ENCODE measurements at regions not wholly inside any gene's neighbourhood (a gene's known extent, or its start where the extent isn't known, plus 50 kb on each side); places are given as distances from the start of the nearest gene placed in this dataset.
"Not testable (repeated sequence)": the region's sequence is repeated elsewhere in the genome, so short reads cannot be mapped to it uniquely, and the experiment has no call there.

DNA sequence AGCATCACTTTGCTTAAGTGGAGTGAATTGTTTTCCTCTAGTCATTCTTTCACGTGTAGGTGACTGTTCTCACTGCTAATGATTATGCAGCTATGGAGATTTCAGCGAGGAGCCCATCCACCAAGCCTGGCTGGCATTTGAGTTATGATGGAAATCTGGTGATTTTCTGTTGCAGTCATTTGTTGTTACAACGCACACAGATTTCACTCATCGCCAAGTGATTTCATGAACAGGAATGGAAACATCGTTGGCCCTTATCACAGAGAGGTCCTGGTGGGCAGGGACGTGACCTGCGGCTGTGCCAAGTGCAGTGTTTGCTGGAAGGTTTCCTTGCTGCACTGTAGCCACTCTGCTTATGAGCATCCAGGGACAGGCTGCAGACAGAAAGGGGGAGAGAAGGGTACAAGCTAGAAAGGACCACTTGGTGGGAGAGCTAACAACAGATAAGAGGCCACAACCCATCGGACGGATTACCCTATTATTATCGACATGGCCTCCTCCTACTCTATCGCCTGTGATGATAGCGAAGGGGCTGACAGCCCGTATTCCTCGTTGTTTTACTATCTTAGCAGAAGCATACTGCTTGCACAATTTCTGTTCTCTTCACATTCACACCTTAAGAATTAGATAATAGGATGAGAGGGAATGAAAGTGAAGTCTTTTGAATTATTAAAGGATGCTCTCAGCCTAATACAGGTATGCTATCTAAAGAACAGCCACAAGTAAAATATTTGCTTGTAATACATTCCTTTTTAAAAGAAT is 99.0 kb upstream of the PITRM1 start:
- DNase-seq (ENCODE audit: low read depth) = no peak

DNA sequence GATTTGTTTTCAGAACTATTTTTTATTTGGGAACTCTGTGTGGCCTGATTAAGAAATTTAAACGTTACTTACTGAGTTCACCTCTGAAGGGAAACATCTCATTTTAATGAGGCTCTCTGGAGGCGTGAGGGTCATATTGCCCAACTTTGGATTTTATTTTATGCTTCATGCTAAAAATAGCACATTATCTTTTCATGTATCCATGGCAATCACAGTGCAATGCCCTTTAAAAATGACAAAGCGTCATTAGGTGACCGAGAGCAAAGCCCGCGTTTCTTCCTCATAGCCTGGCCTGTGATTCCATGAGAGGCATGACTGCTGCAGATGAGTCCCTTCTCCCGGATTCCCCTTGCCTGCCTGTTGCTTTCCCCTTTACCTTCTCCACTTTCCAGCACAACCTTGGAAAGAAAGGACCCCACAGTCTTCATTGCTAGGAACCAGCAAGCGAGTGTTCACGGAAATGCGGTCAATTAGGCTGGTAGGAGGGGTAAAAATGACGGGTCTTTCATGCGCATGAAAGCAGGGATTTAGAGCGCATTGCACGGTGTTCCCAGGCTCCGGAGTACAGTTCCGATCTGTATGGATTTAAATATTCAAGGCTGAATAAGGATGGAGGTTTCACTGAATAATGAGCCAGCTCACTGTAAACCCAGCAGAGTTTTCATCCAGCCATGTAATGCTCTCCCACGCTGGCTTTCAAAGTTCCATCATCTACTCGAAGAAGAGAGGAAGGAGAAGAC is 98.2 kb upstream of the PITRM1 start:
- DNase-seq (ENCODE audit: low read depth) = no peak

- no peak for DNase-seq (ENCODE audit: low read depth)
These were observed 95.4 kb upstream of the PITRM1 start for GRCh38 chr10:3268025-3268424.

- DNase-seq (ENCODE audit: low read depth) = peak; percentile 44
These were observed 92.5 kb upstream of the PITRM1 start for GRCh38 chr10:3265088-3265487.

DNA sequence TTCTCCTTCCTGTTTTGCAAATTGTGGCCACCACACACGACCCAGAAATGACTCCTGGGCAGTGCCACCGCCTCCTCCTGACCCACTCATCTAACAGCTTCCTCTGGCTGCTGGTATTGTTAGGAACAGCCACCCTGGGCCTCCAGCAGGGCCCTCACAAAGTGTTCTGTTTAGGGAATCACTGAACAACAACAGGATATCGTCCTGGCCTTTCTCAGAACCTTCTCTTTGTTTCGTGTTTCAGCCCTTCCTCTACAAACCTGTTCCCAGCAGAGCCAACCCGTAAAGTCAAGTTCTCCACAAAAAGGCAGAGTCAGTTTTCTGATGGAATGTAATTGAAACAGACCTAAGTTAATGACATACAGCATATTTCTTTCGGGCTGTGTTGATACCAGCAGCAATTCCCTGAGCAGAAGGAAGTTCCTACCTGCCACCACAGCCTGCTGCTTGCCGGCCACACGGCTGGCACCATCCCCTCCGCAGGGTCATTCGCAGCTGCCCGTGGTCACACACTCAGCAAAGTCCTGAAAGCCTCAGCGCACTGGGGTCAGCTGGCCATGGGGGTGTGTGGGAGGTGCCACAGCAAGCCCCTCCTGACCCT is 91.7 kb upstream of the PITRM1 start:
- no peak for DNase-seq (ENCODE audit: low read depth)

- DNase-seq (ENCODE audit: low read depth) = no peak
These were observed 91.2 kb upstream of the PITRM1 start for GRCh38 chr10:3263747-3264146.

GRCh38 chr10:3263082-3263481 is 90.5 kb upstream of the PITRM1 start:
- DNase-seq (ENCODE audit: low read depth) = no peak

DNA sequence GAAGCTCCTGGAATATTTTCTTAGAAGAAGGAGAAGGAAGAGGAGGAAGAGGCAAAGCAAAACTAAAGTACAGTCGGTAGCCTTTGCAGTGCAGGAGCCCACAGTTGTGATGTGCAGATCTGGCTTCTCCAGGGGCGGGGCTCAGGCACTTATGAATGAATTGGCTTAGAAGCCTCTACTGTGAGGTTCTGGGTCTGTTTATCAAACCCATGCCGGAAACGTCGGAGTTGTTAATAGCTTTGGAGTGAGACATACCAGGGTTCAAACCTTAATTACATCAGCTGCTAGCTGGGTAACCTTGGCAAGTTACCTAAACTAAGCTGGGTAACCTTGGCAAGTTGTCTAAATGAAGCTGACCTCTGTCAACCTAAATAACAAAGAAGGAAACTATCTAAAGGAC is 89.3 kb upstream of the PITRM1 start:
- peak; percentile 9 for DNase-seq (ENCODE audit: low read depth)

DNA sequence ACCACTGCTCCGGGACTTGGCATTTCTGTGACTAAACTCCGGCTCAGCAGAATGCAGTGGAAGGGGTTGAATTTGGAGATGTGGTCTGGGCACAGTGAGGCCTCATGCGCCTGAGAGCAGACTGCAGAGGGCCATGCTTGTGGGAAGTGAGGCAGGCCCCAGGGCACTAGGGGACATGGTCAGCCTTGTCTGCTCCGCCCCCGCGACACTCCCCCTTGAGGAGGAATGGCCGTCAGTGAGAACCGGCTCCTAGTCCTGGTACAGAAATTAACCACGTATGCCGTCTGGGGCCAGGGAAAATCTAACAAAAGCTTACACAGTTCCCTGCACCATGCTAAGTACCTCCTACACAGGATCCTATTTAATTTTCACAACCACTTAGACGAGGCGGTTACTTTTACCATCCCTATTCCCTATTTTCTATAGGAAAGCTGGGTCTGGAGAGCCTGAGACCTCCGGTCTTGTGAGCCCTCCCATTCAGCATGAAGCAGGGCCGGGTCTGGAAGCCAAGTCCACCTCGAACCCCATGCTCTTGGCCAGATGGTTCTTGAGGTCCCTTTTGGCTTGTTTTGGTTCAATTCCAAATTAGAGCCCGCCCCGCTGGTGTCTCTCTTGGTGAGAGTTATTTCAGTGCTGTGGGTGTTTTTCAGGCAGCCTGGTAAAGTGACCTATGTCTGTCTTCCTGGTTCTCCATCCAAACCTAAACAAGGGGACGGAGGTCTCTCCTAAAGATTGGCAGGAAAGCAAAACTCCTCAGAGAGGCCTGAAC is 87.7 kb upstream of the PITRM1 start:
- DNase-seq (ENCODE audit: low read depth) = no peak

DNA sequence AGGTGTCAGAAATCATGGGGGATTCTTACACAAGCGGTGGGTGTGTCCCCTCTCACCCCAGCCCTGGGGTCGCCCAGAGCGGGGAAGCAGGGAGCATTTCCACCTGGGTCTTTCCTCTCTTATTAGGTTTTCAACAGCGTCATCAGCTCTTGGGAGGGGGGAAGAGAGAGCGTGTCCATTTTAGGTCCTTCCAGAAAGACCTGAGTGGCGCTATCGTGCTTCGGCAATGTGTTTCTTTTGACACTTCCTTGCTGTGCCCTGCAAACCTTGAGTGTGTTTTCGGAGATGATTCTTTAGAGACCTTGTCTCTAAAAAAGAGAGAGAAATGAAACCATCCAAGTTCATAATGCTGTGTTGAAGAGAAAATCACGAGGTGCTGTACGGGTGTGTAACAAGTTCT is 86.9 kb upstream of the PITRM1 start:
- DNase-seq (ENCODE audit: low read depth) = no peak

GRCh38 chr10:3258394-3258793 is 85.8 kb upstream of the PITRM1 start:
- no peak for DNase-seq (ENCODE audit: low read depth)

DNA sequence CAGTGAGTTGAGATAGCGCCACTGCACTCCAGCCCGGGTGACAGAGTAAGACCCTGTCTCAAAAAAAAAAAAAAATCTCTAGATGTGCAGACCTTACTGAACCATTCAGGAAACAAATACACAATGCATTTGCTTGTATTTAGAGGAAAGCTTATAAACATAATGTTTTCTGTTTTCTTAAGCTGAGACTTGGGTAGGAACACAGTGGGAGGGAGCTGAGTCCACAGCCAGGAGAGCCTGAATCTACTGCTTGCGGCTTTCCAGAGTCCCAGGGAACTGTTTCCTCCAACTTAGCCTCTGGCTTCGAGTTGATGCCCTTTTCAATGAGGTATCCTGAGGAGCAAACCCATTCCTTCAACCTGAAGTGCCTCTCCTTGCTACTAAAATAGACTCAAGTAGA is 83.0 kb upstream of the PITRM1 start:
- no peak for DNase-seq (ENCODE audit: low read depth)

DNA sequence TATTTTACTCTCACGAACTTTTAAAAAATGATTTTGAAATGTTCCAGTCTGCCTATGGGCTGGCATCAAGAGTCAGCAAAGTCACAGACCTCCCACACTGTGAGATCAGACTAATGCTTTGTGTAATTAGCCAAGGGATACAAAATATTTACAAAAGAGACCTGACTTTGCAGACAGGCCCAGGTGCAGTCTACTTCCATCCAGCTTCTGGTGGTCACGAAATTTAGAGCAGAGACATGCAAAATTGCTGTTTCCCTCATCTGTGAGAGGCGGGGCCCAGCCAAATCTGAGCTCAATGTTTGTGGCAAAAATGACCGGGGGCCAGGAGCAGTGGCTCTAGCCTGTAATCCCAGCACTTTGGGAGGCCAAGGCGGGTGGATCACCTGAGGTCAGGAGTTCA is 82.5 kb upstream of the PITRM1 start:
- DNase-seq (ENCODE audit: low read depth) = no peak

- not testable (repeated sequence) for DNase-seq (ENCODE audit: low read depth)
These were observed 81.4 kb upstream of the PITRM1 start for GRCh38 chr10:3253974-3254373.

DNA sequence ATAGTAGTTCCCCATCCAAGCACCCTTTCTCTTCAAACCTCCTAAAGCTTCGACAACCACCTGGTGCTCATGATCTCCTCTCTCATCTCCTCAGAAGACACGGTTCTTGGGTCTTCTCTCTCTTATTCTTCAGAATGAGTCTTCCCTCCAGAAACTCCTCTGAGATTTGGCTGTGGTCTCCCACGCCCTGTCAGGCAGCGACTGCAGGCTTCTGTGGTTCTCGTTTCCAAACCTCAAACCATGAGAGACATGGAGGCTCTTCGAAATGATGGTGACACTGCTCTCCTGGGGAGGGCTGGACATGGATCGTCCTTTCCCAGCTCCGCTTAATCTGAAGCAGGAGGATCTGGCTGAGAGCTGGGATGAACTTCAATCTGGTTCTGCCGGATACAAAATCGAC is 78.6 kb upstream of the PITRM1 start:
- DNase-seq (ENCODE audit: low read depth) = no peak

DNA sequence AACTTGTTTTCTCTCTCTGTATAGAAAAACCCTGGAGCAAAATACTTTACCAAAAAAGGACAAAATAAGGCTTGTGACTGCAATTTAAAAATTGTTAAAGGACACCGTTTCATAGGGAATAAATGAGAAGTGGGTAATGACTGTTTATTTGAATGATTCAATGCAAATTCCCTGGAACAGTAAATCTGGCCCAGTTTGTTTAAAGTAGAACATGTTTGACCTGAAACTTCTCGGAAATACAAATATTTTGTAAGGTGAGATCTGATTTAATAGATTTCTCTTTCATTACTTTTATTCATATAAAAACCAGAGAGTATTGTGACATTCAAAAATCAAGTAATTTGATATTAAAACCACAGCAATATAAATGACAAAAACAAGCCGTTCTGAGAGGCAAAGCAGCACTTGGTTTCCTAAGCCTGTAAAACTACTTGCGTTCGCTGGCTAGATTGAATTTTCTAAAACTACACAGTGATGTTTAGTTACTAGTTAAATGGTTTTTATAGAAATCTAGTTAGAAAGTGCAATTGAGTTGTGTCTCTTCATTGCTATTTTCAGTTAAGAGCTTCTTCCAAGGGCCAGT is 76.8 kb upstream of the PITRM1 start:
- no peak for DNase-seq (ENCODE audit: low read depth)

- peak; percentile 87 for DNase-seq (ENCODE audit: low read depth)
These were observed 76.1 kb upstream of the PITRM1 start for GRCh38 chr10:3248526-3249306.

GRCh38 chr10:3245395-3245794 is 72.8 kb upstream of the PITRM1 start:
- no peak for DNase-seq (ENCODE audit: low read depth)

DNA sequence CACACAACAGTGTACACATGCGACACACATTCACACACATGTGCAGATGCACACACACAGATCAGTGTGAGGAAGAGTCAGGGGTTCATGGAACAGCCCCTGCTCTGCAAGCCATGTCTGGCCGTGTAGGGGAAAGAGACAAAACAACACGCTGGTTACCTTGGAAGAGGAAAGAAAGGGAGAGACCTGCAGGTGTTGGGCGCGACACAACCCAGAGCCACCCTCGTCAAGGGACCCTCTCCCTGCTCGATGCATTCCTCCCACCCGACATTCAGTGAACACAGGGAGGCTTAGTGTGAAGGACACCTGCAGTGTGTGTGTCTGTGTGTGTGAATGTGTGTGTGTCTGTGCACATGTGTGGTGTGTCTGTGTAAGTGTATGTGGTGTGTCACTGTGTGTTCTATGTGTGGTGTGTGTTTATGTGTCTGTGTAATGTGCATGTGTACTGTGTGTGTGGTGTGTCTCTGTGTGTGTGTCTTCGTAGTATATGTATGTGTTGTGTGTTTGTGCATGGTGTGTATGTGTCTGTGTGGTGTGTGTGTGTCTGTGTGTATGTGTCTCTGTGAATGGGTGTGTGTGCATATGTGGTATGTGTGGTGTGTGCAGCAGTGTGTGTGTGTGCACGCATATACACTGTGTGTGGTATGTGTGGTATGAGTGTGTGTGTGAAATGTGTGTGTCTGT is 69.5 kb upstream of the PITRM1 start:
- DNase-seq (ENCODE audit: low read depth) = no peak

DNA sequence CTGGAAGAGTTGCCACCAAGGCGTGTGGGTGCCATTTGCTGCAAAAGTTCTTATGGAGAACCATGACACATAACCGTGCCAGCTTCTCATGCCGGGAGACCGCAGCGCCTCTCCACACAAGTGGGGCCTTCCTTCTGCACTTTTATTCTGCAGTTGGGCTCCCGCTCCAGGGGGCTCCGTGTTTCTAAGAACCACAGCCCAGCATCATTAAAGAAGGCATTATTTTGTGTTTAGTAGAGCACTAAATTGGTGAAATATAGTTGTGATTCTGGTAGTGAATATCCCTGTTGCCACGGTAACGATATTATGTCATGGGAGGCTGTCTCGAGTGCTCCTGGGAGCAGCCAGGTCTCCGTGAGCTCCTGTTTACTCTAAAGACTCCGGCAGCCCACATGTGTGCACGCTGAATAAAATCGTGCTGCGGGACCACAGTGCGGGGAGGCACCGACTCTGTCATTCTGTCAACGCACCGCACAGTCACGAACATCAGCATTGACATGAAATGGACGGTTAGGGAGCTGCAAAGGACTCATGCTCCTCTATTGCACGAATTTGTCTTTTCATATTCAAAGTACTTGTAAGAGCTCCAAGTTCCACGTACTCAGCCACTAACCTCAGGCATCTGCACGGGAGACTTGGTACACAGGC is 68.8 kb upstream of the PITRM1 start:
- no peak for DNase-seq (ENCODE audit: low read depth)

Measured in Daoy (cell line).